Ishikawa (cell line): ENCODE measurements at regions not wholly inside any gene's neighbourhood (a gene's known extent, or its start where the extent isn't known, plus 50 kb on each side); places are given as distances from the start of the nearest gene placed in this dataset.

Experiments used
- CEBPB ChIP-seq: IDR thresholded peaks from 2 replicates; pipeline ENCODE4 v1.6.1; 2012
- CREB1 ChIP-seq: IDR thresholded peaks from 2 replicates; pipeline ENCODE4 v1.6.1; 2012; ENCODE audit warnings: low read depth
- EGR1 ChIP-seq: IDR thresholded peaks from 2 replicates; pipeline ENCODE4 v1.6.1; 2012
- EP300 ChIP-seq: IDR thresholded peaks from 2 replicates; pipeline ENCODE4 v1.6.1; 2012; ENCODE audit warnings: borderline replicate concordance
- FOXM1 ChIP-seq: IDR thresholded peaks from 2 replicates; pipeline ENCODE4 v1.6.1; 2012; ENCODE audit warnings: low read depth, borderline replicate concordance
- MAX ChIP-seq: IDR thresholded peaks from 2 replicates; pipeline ENCODE4 v1.6.1; 2012
- NFIC ChIP-seq: IDR thresholded peaks from 2 replicates; pipeline ENCODE4 v1.6.1; 2012
- RAD21 ChIP-seq: IDR thresholded peaks from 2 replicates; pipeline ENCODE4 v1.6.1; 2012; ENCODE audit warnings: low read depth
- REST ChIP-seq: IDR thresholded peaks from 2 replicates; pipeline ENCODE4 v1.6.1; 2012; ENCODE audit warnings: low read depth, mild to moderate bottlenecking
- TAF1 ChIP-seq: IDR thresholded peaks from 2 replicates; pipeline ENCODE4 v1.6.1; 2012; ENCODE audit warnings: low read depth, mild to moderate bottlenecking
- TCF12 ChIP-seq: IDR thresholded peaks from 2 replicates; pipeline ENCODE4 v1.6.1; 2012; ENCODE audit warnings: low read depth
- TEAD4 ChIP-seq: IDR thresholded peaks from 2 replicates; pipeline ENCODE4 v1.6.1; 2012
- YY1 ChIP-seq: IDR thresholded peaks from 2 replicates; pipeline ENCODE4 v1.6.1; 2012; ENCODE audit warnings: low read depth
- ZBTB7A ChIP-seq: IDR thresholded peaks from 2 replicates; pipeline ENCODE4 v1.6.1; 2012; ENCODE audit warnings: low read depth
- TF ChIP-seq, protein P1 (sequence below): IDR thresholded peaks from 2 replicates; pipeline ENCODE4 v1.6.1; 2012

DNA sequence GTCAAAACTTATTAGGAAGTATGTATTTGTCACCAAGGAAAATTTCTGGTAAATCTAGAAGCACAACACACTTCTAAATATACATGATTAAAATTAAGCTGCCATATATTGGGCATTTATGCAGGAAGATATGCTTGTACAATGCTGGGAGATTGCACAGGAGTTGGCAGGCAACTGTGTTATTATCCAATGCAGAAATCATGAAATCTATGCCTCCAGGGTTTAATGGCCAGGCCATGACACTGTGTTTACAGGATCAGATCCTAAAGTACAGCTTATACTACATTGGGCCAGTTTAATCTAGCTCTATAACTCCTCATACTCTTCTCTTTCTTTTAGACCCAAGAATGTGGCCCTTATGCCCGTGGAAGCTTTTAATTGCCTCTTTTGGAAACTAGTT is 391.4 kb upstream of the DPH6 start:
- TF ChIP-seq TEAD4 (no peak), NFIC (no peak)

DNA sequence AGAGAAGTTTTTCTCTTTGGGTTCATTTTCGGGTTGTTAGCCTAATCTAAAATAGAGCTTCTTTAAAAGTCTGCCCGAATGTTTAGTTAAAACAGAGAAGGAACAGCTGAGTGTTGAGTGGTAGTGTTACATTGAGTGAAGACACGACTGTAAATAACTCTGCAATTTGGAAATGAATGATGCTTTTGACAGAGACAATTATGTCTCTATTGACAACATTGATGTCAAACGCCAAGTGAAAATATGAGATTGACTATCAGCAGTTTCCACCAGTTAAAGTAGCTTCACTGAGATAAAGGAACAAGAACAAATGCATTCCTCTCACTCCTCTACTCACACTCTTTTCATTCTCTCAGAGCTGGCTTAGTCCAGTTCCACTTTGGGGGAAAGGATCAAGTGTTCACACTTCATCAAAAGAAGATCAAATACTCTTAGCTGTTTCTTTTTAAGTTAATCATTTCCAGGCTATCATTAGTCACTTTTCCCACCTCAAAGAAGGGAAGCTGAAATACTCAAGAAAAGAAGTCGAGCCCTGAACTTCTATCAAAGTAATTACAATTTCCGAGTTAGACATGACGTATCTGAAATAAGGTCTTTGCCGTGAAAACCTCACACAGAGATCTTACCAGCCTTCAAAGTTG is 399.1 kb upstream of the DPH6 start:
- TF ChIP-seq TCF12: no peak
- no peak for TF ChIP-seq NFIC
- no peak for TF ChIP-seq FOXM1
- TF ChIP-seq EP300: no peak
- TF ChIP-seq, protein P1, sequence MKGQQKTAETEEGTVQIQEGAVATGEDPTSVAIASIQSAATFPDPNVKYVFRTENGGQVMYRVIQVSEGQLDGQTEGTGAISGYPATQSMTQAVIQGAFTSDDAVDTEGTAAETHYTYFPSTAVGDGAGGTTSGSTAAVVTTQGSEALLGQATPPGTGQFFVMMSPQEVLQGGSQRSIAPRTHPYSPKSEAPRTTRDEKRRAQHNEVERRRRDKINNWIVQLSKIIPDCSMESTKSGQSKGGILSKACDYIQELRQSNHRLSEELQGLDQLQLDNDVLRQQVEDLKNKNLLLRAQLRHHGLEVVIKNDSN: no peak
- TF ChIP-seq TEAD4: no peak
- no peak for TF ChIP-seq YY1
- TF ChIP-seq RAD21: no peak
- no peak for TF ChIP-seq ZBTB7A
- TF ChIP-seq MAX: no peak
- no peak for TF ChIP-seq CEBPB
- TF ChIP-seq TAF1: no peak
- TF ChIP-seq REST: no peak
- no peak for TF ChIP-seq EGR1
- no peak for TF ChIP-seq CREB1

DNA sequence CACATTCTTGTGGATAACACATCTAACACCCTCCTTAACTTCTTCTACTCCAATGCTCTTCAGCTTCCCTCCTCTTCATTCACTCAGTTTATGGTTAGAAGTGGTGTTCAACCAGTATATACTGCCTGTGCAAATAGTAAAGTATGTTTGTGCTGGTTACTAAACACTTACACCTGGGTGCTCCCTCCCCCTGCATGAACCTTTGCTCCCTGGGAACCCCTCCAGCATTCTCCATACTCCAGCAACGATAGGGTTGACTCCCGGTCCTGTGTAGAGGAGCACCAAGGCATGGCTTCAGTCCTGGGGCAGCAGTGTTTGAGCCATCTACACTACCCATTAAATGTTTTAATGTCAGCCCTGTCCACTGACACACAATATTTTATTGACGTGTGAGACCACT is 407.5 kb upstream of the DPH6 start:
- TF ChIP-seq REST: no peak
- no peak for TF ChIP-seq EP300
- no peak for TF ChIP-seq RAD21
- no peak for TF ChIP-seq CREB1
- no peak for TF ChIP-seq CEBPB
- TF ChIP-seq MAX: no peak
- no peak for TF ChIP-seq FOXM1
- no peak for TF ChIP-seq TCF12
- no peak for TF ChIP-seq ZBTB7A
- no peak for TF ChIP-seq EGR1
- TF ChIP-seq TEAD4: no peak
- no peak for TF ChIP-seq TAF1
- TF ChIP-seq NFIC: no peak
- TF ChIP-seq, protein P1: no peak

- TF ChIP-seq REST (no peak), EP300 (no peak), MAX (no peak), CEBPB (no peak), TCF12 (no peak), CREB1 (no peak), ZBTB7A (no peak), EGR1 (no peak), YY1 (no peak), TAF1 (no peak), TEAD4 (no peak), NFIC (no peak), RAD21 (no peak)
- TF ChIP-seq, protein P1: no peak
These were observed 410.1 kb upstream of the DPH6 start for GRCh38 chr15:35956056-35956455.
